ENCODE measurements at regions not wholly inside any gene's neighbourhood (a gene's known extent, or its start where the extent isn't known, plus 50 kb on each side); places are given as distances from the start of the nearest gene placed in this dataset.

DNA sequence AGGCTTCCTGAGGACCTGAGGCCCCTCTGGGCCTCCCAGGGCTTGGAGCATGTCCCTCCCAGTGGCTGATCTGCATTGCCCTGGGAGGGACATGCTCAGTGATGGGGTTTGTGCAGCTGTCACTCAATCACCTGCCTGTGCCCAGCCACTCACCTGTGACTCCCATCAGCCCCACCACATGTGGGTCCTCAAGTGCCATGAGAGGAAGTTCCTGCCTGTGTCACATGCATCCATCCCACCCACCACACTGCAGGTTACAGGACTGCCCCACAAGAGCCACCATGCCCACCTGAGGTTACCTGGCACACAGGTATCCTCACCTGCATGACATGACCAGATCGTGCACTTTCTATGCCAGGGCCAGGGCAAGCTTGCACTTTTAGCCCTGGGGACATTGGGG, 80.0 kb downstream of the SCGB2B2 start:
- Histone ChIP-seq H3K27ac (no peak overlapping the region), H3K4me3 (no peak overlapping the region)
- DNase-seq (ENCODE audit: low spot score): no peak
- TF ChIP-seq, protein P1, sequence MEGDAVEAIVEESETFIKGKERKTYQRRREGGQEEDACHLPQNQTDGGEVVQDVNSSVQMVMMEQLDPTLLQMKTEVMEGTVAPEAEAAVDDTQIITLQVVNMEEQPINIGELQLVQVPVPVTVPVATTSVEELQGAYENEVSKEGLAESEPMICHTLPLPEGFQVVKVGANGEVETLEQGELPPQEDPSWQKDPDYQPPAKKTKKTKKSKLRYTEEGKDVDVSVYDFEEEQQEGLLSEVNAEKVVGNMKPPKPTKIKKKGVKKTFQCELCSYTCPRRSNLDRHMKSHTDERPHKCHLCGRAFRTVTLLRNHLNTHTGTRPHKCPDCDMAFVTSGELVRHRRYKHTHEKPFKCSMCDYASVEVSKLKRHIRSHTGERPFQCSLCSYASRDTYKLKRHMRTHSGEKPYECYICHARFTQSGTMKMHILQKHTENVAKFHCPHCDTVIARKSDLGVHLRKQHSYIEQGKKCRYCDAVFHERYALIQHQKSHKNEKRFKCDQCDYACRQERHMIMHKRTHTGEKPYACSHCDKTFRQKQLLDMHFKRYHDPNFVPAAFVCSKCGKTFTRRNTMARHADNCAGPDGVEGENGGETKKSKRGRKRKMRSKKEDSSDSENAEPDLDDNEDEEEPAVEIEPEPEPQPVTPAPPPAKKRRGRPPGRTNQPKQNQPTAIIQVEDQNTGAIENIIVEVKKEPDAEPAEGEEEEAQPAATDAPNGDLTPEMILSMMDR (IDR thresholded peaks at IDR 0.05): no peak

DNA sequence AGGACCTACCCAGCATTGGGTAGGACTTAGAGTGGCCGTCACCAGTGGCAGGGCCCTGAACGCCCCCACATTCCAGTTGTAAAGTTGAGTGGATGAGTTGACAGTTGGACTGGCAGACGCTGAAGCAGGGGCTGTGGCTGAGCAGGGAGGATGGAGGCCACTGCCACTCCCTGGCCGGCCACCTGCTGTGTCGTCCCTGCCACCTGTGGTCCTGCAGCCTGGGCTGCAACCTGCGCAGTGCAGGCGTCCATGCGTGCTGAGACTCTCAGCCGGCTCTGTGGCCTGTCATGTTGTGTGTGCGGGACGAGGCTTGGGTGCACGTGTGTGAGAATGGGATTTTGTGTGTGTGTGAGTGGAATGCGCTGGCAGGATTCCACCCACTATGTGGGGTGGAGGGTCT, 80.8 kb downstream of the SCGB2B2 start:
- DNase-seq (ENCODE audit: low spot score): no peak
- TF ChIP-seq, protein P1 (IDR thresholded peaks at IDR 0.05): no peak
- H3K4me3 ChIP-seq: no peak overlapping the region
- H3K27ac ChIP-seq: no peak overlapping the region

DNA sequence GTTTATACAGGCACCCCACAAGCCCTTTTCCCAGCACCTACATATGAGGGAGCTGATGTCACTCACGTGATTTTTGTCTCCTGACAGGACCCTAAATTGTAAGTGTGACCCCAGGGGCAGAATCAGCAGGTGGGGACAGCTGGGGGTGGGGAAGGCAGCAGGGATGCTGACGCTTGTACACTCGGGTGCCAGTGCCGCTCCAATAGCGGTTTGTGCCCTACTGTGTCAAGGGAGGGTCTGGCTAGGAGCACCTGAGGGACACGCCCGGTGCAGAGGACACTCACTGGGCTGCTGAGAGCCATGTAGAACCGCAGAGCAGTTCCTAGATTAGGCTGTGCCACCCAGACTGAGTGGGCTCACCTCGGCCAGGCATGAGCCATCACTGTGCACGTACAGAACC, 81.3 kb downstream of the SCGB2B2 start:
- Histone ChIP-seq H3K27ac (no peak overlapping the region), H3K4me3 (no peak overlapping the region)
- TF ChIP-seq, protein P1 (IDR thresholded peaks at IDR 0.05): no peak
- peak; percentile 68 for DNase-seq (ENCODE audit: low spot score)

DNA sequence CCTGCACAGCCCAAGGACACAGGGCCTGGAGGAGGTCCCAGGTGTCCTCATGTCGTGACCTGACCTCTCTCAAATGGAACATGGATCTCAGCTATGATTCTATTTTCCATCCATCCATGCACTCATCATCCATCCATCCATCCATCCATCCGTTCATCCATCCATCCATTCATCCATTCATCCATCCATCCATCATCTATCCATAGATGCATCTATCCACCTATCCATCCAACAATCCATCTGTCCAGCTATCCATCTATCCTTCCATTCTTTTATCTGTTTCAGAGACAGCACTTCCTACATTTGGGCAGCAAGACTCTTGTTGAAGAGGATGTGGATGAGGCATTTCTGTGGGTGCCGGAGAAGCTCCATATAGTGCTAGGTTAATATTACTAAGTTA, 86.7 kb downstream of the SCGB2B2 start:
- TF ChIP-seq, protein P1 (IDR thresholded peaks at IDR 0.05): no peak
- Histone ChIP-seq H3K27ac (no peak overlapping the region), H3K4me3 (no peak overlapping the region)
- no peak for DNase-seq (ENCODE audit: low spot score)

DNA sequence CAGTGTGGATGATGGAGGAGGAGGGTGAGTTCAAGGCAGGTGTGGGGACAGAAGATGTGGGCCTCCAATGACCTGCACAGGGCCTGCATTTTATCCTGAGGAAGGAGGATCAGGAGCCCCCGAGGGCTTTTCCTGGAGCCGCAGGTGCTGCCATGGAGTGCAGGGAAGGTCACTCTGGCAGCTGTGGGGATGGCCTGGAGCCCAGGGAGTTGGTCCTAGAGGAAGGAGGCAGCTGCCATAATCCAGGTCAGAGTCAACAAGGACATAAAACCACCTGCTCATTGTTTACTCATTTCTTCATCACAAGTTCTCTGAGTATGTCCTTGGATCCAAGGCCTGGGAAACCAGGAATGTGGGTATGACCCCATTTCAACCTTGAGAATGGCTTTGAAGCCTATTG, 87.2 kb downstream of the SCGB2B2 start:
- H3K4me3 ChIP-seq: no peak overlapping the region
- no peak for DNase-seq (ENCODE audit: low spot score)
- no peak overlapping the region for H3K27ac ChIP-seq
- TF ChIP-seq, protein P1 (IDR thresholded peaks at IDR 0.05): no peak

DNA sequence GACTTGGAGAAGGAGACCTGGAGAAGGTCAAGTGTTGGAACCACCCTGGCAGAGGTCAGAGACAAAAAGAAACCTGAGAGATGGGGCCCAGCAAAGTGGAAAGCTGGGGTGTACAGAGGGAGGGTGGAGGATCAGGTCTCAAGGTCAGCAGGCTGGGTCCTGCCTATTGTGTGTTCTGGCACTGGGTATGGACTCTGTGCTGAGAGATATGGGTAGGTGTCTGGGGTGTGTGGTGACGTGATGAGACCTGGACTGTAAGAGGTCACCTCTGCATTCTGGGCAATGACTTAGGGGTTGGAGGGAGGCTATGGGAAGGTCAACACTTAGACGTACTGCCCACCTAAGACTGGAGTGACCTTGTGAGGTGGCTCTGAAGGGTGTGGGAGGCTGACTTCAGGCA, 88.1 kb downstream of the SCGB2B2 start:
- DNase-seq (ENCODE audit: low spot score): no peak
- no peak overlapping the region for H3K27ac ChIP-seq
- TF ChIP-seq, protein P1 (IDR thresholded peaks at IDR 0.05): no peak
- H3K4me3 ChIP-seq: no peak overlapping the region

DNA sequence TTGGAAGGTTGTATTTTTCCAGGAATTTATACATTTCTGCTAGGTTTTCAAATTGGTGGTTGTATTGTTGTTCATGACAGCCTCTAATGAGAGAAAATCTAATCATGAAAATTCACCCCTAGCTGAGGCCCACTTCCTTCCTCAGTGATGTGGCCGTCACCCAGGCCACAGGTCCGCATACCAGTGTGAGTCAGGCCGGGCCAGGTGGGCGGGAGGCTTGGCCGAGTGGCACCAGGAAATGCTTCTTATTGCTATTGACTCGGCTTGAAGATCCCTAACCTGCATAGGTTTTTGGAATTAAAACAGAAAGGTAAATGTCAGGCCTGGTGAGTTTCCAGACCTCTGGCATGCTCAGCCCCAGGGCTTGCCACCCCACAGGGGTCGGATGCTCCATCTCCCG, 88.7 kb downstream of the SCGB2B2 start:
- DNase-seq (ENCODE audit: low spot score): no peak
- H3K4me3 ChIP-seq: no peak overlapping the region
- H3K27ac ChIP-seq: no peak overlapping the region
- TF ChIP-seq, protein P1 (IDR thresholded peaks at IDR 0.05): no peak

Measured in coronary artery (tissue), 2 donors.